ENCODE measurements at regions not wholly inside any gene's neighbourhood (a gene's known extent, or its start where the extent isn't known, plus 50 kb on each side); places are given as distances from the start of the nearest gene placed in this dataset.

DNA sequence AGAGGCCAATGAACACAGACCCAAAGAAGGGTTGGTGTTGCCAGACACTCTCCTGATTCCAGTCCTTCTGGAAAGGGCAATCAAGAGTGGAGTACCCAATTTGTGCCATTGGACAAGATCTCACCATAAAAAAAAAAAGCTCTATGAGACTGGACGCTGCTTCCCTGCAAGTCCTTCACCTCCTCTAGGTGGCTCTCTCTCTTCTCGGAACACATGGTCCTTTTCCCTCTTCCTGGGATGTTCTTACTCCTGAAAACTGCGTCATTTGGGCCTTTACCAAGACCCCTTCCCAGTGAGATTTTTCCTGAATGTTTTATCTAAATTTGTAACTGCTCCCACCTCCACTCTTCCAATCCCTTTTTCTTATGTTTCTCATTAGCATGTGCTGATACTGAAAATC lies 280.8 kb downstream of the FOXA2 start:
- WGBS, 2 donors (ENCODE audit: low coverage in 1 of 2) = 51 to 85% methylated on average over 3 of the region's 3 CpGs
- H3K27me3 ChIP-seq = no peaks in the 10 kb centered on the region
- TF ChIP-seq CTCF (IDR thresholded peaks at IDR 0.05) = no peak
- H3K27ac ChIP-seq = no peak overlapping the region
- H3K36me3 ChIP-seq = no peaks in the 10 kb centered on the region
- no peaks in the 10 kb centered on the region for H3K4me1 ChIP-seq
- H3K4me3 ChIP-seq = no peak overlapping the region
- ATAC-seq = no peak
- no peaks in the 10 kb centered on the region for H3K9me3 ChIP-seq

DNA sequence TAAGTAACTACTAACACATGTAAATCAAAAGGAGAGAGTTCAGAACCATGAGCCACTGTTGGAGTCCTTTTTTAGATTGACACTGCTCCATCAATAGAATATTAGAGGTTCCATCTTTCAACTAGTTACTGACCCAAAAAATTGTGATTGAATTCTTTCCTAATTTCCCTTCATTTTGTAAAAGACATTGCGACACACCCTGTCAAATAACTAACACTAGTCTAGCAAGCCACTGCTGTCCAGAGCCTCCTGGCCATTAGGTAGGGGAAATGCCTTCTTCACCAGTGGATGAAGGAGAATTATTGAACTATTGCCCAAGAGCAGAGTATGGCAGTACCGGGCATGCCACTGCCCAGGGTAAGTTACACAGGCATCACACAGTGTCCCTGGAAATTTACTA lies 282.3 kb downstream of the FOXA2 start:
- no peak overlapping the region for H3K27ac ChIP-seq
- no peaks in the 10 kb centered on the region for H3K27me3 ChIP-seq
- H3K9me3 ChIP-seq = no peaks in the 10 kb centered on the region
- H3K36me3 ChIP-seq = no peaks in the 10 kb centered on the region
- H3K4me1 ChIP-seq = no peaks in the 10 kb centered on the region
- no peak for TF ChIP-seq CTCF (IDR thresholded peaks at IDR 0.05)
- TF ChIP-seq POLR2A (IDR thresholded peaks at IDR 0.05) = no peak
- TF ChIP-seq POLR2AphosphoS5 (IDR thresholded peaks at IDR 0.05) = no peak
- TF ChIP-seq EP300 (IDR thresholded peaks at IDR 0.05) = no peak
- 90 to 100% methylated on average over 1 of the region's 2 CpGs for WGBS, 2 donors (ENCODE audit: low coverage in 1 of 2)
- H3K4me3 ChIP-seq = no peak overlapping the region
- ATAC-seq = no peak

DNA sequence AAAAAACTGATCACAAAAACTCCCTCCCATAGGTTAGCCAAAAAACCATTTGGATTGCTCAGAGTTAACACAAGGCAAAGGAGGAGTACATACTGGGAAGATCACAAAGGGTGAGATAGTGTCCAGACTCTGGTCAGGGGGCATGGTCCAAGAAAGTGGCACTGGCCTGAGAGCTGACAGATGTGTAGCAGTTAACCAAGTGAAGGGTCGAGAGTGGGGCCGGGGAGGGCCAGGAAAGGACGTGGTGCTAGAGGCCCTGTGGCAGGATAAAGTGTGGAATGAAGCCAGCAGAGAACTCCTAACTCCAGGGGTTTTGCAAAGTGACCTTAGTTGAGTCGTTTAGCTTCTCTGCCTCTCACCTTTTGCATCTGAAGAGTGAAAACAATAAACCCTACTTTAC lies 290.5 kb downstream of the FOXA2 start:
- Histone ChIP-seq H3K9me3 (no peaks in the 10 kb centered on the region), H3K27me3 (peaks cover 27% of the 10 kb centered on the region), H3K36me3 (no peaks in the 10 kb centered on the region), H3K27ac (no peak overlapping the region), H3K4me1 (no peaks in the 10 kb centered on the region), H3K4me3 (no peak overlapping the region)
- WGBS, 2 donors (ENCODE audit: low coverage in 1 of 2) = 61 to 67% methylated on average over 4 of the region's 4 CpGs
- no peak for ATAC-seq
- TF ChIP-seq POLR2AphosphoS5 (IDR thresholded peaks at IDR 0.05) = no peak
- TF ChIP-seq EP300 (IDR thresholded peaks at IDR 0.05) = no peak
- no peak for TF ChIP-seq POLR2A (IDR thresholded peaks at IDR 0.05)
- TF ChIP-seq CTCF (IDR thresholded peaks at IDR 0.05) = no peak

DNA sequence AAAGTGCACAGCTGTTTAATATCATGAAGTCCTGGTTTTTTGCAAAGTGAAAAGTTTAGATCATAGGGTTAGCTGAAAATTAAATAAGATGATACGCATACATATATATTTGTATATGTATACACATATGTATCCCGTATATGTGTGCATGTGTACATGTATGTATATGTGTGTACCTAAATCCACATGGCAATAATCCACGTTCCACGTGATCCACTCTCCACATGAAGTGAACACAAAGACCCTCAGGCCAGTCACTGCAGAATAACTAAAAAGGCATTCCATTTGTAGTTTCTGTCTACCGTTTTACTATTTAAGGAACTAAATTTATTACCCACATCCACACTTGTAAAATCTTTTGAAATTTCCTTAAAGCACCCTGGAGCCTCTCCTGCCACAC lies 294.9 kb downstream of the FOXA2 start:
- WGBS, 2 donors (ENCODE audit: low coverage in 1 of 2) = 47 to 62% methylated on average over 5 of the region's 5 CpGs
- Histone ChIP-seq H3K4me3 (no peak overlapping the region), H3K27me3 (peaks cover 27% of the 10 kb centered on the region), H3K27ac (no peak overlapping the region), H3K36me3 (no peaks in the 10 kb centered on the region), H3K4me1 (no peaks in the 10 kb centered on the region), H3K9me3 (no peaks in the 10 kb centered on the region)
- ATAC-seq = no peak
- TF ChIP-seq CTCF (IDR thresholded peaks at IDR 0.05) = no peak
- TF ChIP-seq POLR2AphosphoS5 (IDR thresholded peaks at IDR 0.05) = no peak
- no peak for TF ChIP-seq POLR2A (IDR thresholded peaks at IDR 0.05)
- TF ChIP-seq EP300 (IDR thresholded peaks at IDR 0.05) = no peak

DNA sequence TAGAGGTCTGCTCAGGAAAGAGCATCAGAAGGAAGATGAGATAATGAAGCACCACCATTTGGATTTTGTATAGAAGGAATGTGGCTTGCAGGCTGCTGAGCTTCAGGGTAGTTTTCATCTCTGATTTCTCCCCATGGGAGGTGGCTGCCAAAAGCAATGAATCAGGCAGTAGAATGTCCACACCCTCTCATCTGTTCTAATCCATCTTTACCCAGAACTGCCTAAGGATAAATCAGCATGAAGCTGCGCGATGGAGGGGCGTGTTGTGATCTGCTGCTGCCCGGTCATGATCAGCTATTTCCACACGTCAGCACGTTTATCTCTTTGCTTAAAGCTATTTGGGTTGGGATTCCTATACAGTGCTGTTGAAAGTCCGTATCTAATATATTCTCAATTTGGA lies 295.4 kb downstream of the FOXA2 start:
- TF ChIP-seq EP300 (IDR thresholded peaks at IDR 0.05) (no peak), POLR2AphosphoS5 (IDR thresholded peaks at IDR 0.05) (no peak), POLR2A (IDR thresholded peaks at IDR 0.05) (no peak), CTCF (IDR thresholded peaks at IDR 0.05) (no peak)
- WGBS, 2 donors (ENCODE audit: low coverage in 1 of 2) = 47 to 50% methylated on average over 2 to 7 of the region's 7 CpGs
- no peaks in the 10 kb centered on the region for H3K9me3 ChIP-seq
- no peak overlapping the region for H3K27ac ChIP-seq
- peaks cover 23% of the 10 kb centered on the region for H3K27me3 ChIP-seq
- ATAC-seq = no peak
- no peak overlapping the region for H3K4me3 ChIP-seq
- H3K4me1 ChIP-seq = no peaks in the 10 kb centered on the region
- no peaks in the 10 kb centered on the region for H3K36me3 ChIP-seq
